ENCODE measurements at regions not wholly inside any gene's neighbourhood (a gene's known extent, or its start where the extent isn't known, plus 50 kb on each side); places are given as distances from the start of the nearest gene placed in this dataset.

DNA sequence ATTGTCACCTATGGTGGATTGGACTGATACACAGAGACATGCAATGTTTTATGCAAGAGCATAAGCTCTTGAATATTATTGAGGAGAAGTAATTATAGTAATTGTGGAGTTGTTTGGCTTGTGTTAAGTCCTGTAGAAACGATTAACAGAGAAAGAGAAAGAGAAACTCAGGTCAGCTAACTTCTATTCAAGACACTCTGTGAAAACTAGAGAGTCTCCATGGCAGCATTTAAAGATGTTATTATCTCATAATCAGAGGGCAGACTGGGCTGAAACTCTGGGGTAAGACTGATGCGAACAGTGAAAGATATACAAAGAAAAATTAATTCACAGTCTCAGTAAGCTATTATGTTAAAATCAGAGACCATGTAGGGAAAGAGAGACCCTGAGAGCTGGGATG, 625.7 kb downstream of the FAT4 start:
- DNase-seq (no peak), ATAC-seq (ENCODE audit: low FRiP score in 2 of 2) (no peak)
- H3K4me1 ChIP-seq = no peaks in the 10 kb centered on the region
- no peak overlapping the region for H3K27ac ChIP-seq
- H3K9me3 ChIP-seq = no peaks in the 10 kb centered on the region
- H3K4me3 ChIP-seq = no peak overlapping the region
- no peaks in the 10 kb centered on the region for H3K36me3 ChIP-seq
- TF ChIP-seq POLR2A (IDR thresholded peaks at IDR 0.05) (no peak), CTCF (IDR thresholded peaks at IDR 0.05) (no peak), POLR2AphosphoS5 (IDR thresholded peaks at IDR 0.05) (no peak), EP300 (IDR thresholded peaks at IDR 0.05) (no peak)
- no peaks in the 10 kb centered on the region for H3K27me3 ChIP-seq
- 65 to 66% methylated on average over 2 of the region's 2 CpGs for WGBS, 2 donors

DNA sequence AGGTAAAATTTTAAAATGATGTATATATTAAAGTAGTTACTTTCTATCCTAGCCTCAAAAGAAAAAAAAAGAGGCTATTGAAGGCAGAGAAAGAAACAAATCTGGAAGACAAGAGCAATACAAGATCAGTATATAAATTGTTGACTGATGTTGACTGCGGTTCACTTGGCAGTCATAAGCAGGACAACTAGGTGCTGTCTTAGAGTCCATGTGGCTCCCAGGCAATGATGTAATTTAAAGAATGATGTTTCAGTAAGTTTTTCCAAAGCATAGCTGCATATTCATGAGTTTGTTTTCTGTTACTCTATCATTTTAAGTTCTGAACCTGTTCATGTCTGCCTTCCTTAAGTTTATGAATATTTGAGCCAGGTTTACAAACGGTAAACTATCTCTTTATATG, 630.2 kb downstream of the FAT4 start:
- WGBS, 2 donors = 89 to 92% methylated on average over 2 of the region's 2 CpGs
- Histone ChIP-seq H3K4me1 (no peaks in the 10 kb centered on the region), H3K9me3 (no peaks in the 10 kb centered on the region), H3K27me3 (no peaks in the 10 kb centered on the region), H3K27ac (no peak overlapping the region), H3K36me3 (no peaks in the 10 kb centered on the region), H3K4me3 (no peak overlapping the region)
- DNase-seq (no peak), ATAC-seq (ENCODE audit: low FRiP score in 2 of 2) (no peak)
- TF ChIP-seq CTCF (IDR thresholded peaks at IDR 0.05) (no peak), POLR2AphosphoS5 (IDR thresholded peaks at IDR 0.05) (no peak), EP300 (IDR thresholded peaks at IDR 0.05) (no peak), POLR2A (IDR thresholded peaks at IDR 0.05) (no peak)

DNA sequence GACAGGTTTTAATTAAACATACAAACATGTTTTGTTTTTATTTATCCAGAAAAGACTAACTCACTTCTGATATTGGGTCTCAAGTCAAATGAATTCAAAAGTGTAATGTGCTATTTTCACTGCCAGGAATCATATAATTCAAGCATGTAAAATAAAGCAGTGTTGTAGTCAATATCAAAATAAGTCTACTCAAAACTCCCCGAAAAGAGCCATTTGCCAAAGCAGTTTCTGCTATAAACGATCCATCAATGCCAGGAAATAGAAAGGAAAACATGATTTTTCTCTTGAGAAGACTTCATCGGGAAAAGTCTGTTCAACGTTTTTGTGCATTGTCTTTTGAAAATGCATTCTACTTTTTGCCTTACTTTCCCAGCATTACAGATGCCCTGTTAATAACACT, 633.3 kb downstream of the FAT4 start:
- no peak for DNase-seq
- no peaks in the 10 kb centered on the region for H3K36me3 ChIP-seq

GRCh38 chr4:125951261-125951887, 636.6 kb downstream of the FAT4 start:
- Histone ChIP-seq H3K27me3 (no peaks in the 10 kb centered on the region), H3K36me3 (no peaks in the 10 kb centered on the region), H3K4me1 (no peaks in the 10 kb centered on the region), H3K4me3 (no peak overlapping the region), H3K27ac (no peak overlapping the region), H3K9me3 (no peaks in the 10 kb centered on the region)
- DNase-seq (no peak), ATAC-seq (ENCODE audit: low FRiP score in 2 of 2) (peak in 1 of 2 donors; percentile 49)
- 59 to 63% methylated on average over 1 of the region's 1 CpG for WGBS, 2 donors
- TF ChIP-seq POLR2AphosphoS5 (IDR thresholded peaks at IDR 0.05) = no peak
- TF ChIP-seq CTCF (IDR thresholded peaks at IDR 0.05) = no peak
- TF ChIP-seq POLR2A (IDR thresholded peaks at IDR 0.05) = no peak
- TF ChIP-seq EP300 (IDR thresholded peaks at IDR 0.05) = no peak

More for the DNA sequence above, 633.3 kb downstream of the FAT4 start:
- H3K4me3 ChIP-seq = no peak overlapping the region
- no peaks in the 10 kb centered on the region for H3K27me3 ChIP-seq
- no peaks in the 10 kb centered on the region for H3K9me3 ChIP-seq
- no peak overlapping the region for H3K27ac ChIP-seq
- WGBS, 2 donors = 61 to 70% methylated on average over 4 of the region's 4 CpGs
- no peak for TF ChIP-seq POLR2A (IDR thresholded peaks at IDR 0.05)
- TF ChIP-seq POLR2AphosphoS5 (IDR thresholded peaks at IDR 0.05) = no peak
- no peak for TF ChIP-seq CTCF (IDR thresholded peaks at IDR 0.05)
- TF ChIP-seq EP300 (IDR thresholded peaks at IDR 0.05) = no peak
- ATAC-seq (ENCODE audit: low FRiP score in 2 of 2) = no peak
- no peaks in the 10 kb centered on the region for H3K4me1 ChIP-seq

DNA sequence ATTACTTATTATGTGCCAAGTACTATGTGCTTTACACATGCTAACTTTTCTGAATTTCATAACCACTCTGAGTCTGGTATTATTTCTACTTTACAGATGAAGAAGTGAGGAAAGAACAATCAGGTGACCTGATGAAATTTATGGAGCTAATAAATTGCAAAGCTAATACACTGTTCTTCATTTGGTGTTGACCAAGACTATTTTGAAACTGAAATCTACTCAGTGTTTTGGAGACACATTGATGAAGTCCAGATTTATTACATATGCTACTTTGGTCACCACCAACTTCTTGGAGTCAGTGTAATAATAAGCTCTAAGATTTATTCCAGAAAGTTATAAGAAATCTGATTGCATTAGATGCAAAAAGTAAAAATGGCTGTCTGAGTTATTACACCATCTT, 637.9 kb downstream of the FAT4 start:
- no peak for TF ChIP-seq POLR2A (IDR thresholded peaks at IDR 0.05)
- no peak for TF ChIP-seq POLR2AphosphoS5 (IDR thresholded peaks at IDR 0.05)
- no peak for TF ChIP-seq CTCF (IDR thresholded peaks at IDR 0.05)
- TF ChIP-seq EP300 (IDR thresholded peaks at IDR 0.05) = no peak
- no peaks in the 10 kb centered on the region for H3K36me3 ChIP-seq
- no peak overlapping the region for H3K27ac ChIP-seq
- DNase-seq = no peak
- H3K27me3 ChIP-seq = no peaks in the 10 kb centered on the region
- H3K4me1 ChIP-seq = no peaks in the 10 kb centered on the region
- no peak for ATAC-seq (ENCODE audit: low FRiP score in 2 of 2)
- no peaks in the 10 kb centered on the region for H3K9me3 ChIP-seq
- no peak overlapping the region for H3K4me3 ChIP-seq
